ENCODE measurements at regions not wholly inside any gene's neighbourhood (a gene's known extent, or its start where the extent isn't known, plus 50 kb on each side); places are given as distances from the start of the nearest gene placed in this dataset.

- Mint-ChIP-seq H3K4me3 (no peak overlapping the region), H3K27me3 (peaks cover 7% of the 10 kb centered on the region), H3K27ac (no peak overlapping the region), H3K4me1 (no peaks in the 10 kb centered on the region), H3K36me3 (no peaks in the 10 kb centered on the region), H3K9me3 (no peaks in the 10 kb centered on the region)
- DNase-seq (ENCODE audit: low spot score in 2 of 2) (no peak), ATAC-seq (ENCODE audit: low read depth) (no peak)
Observed at GRCh38 chr12:124170760-124171159, 124.1 kb upstream of the RFLNA start.

GRCh38 chr12:124171231-124171979, 123.5 kb upstream of the RFLNA start:
- no peaks in the 10 kb centered on the region for H3K4me1 Mint-ChIP-seq
- no peaks in the 10 kb centered on the region for H3K9me3 Mint-ChIP-seq
- no peaks in the 10 kb centered on the region for H3K36me3 Mint-ChIP-seq
- no peak for ATAC-seq (ENCODE audit: low read depth)
- H3K27ac Mint-ChIP-seq = no peak overlapping the region
- DNase-seq (ENCODE audit: low spot score in 2 of 2) = no peak
- peaks cover 7% of the 10 kb centered on the region for H3K27me3 Mint-ChIP-seq
- no peak overlapping the region for H3K4me3 Mint-ChIP-seq

GRCh38 chr12:124172636-124173035, 122.3 kb upstream of the RFLNA start:
- no peak for DNase-seq (ENCODE audit: low spot score in 2 of 2)
- Mint-ChIP-seq H3K9me3 (no peaks in the 10 kb centered on the region), H3K36me3 (no peaks in the 10 kb centered on the region), H3K4me1 (no peaks in the 10 kb centered on the region), H3K27ac (no peak overlapping the region), H3K27me3 (peaks cover 7% of the 10 kb centered on the region), H3K4me3 (no peak overlapping the region)
- ATAC-seq (ENCODE audit: low read depth) = no peak

- Mint-ChIP-seq H3K27ac (no peak overlapping the region), H3K27me3 (peaks cover 6% of the 10 kb centered on the region), H3K9me3 (no peaks in the 10 kb centered on the region), H3K4me1 (no peaks in the 10 kb centered on the region), H3K4me3 (no peak overlapping the region), H3K36me3 (no peaks in the 10 kb centered on the region)
- ATAC-seq (ENCODE audit: low read depth) (no peak), DNase-seq (ENCODE audit: low spot score in 2 of 2) (no peak)
Observed at GRCh38 chr12:124173692-124174091, 121.2 kb upstream of the RFLNA start.

GRCh38 chr12:124174451-124175348, 120.2 kb upstream of the RFLNA start:
- DNase-seq (ENCODE audit: low spot score in 2 of 2) (no peak), ATAC-seq (ENCODE audit: low read depth) (no peak)
- Mint-ChIP-seq H3K36me3 (no peaks in the 10 kb centered on the region), H3K27me3 (peaks cover 10% of the 10 kb centered on the region), H3K9me3 (no peaks in the 10 kb centered on the region), H3K4me3 (no peak overlapping the region), H3K27ac (no peak overlapping the region), H3K4me1 (no peaks in the 10 kb centered on the region)

GRCh38 chr12:124175704-124176103, 119.2 kb upstream of the RFLNA start:
- H3K9me3 Mint-ChIP-seq = no peaks in the 10 kb centered on the region
- H3K4me3 Mint-ChIP-seq = no peak overlapping the region
- DNase-seq (ENCODE audit: low spot score in 2 of 2) (no peak), ATAC-seq (ENCODE audit: low read depth) (no peak)
- H3K4me1 Mint-ChIP-seq = no peaks in the 10 kb centered on the region
- no peak overlapping the region for H3K27ac Mint-ChIP-seq
- peaks cover 11% of the 10 kb centered on the region for H3K27me3 Mint-ChIP-seq
- H3K36me3 Mint-ChIP-seq = no peaks in the 10 kb centered on the region

DNA sequence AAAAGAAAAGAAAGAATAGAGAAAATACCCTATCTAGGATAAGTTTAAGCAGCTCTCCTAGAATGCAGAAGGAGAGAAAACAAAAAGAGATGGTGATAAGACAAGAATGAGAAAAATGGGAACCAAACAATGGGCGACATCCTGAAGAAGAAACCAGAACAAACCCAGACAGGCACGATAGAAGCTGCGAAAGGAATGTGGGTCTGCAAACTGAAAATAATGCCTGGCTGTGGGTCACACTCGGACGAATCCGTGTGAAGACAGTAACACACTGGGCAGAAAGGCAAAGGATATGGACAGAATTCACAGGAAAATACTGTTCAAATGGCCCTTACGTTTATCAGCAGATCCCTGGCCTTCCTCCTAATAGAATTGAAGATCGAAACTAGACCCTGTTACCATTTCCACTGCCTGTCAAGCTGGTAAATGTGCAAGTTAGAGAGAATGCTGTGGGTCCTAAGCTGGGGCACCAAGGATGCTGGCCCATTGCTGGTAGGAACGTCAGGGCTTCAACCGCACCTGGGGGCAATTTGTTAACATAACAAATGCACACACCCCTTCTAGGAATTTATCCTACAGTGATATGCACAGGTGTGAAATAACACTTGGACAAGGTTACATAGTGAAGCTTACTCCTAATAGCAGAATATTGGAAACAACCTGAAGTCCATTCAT, 117.5 kb upstream of the RFLNA start:
- H3K36me3 Mint-ChIP-seq = no peaks in the 10 kb centered on the region
- no peak overlapping the region for H3K4me3 Mint-ChIP-seq
- H3K27ac Mint-ChIP-seq = no peak overlapping the region
- peaks cover 8% of the 10 kb centered on the region for H3K27me3 Mint-ChIP-seq
- no peaks in the 10 kb centered on the region for H3K9me3 Mint-ChIP-seq
- no peaks in the 10 kb centered on the region for H3K4me1 Mint-ChIP-seq
- ATAC-seq (ENCODE audit: low read depth) (no peak), DNase-seq (ENCODE audit: low spot score in 2 of 2) (no peak)

DNA sequence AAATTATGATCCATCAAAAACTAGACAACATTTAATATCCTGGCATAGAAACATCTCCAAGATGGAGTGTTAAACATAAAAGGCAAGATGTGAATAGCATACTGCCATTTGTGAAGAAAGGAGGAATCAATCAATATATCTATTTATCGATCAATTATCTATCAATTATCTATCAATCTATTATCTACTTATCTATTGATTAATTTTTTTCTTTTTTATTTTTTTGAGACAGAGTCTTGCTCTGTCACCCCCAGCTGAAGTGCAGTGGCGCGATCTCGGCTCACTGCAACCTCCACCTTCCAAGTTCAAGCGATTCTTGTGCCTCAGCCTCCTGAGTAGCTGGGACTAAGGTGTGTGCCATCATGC, 117.0 kb upstream of the RFLNA start:
- Mint-ChIP-seq H3K36me3 (no peaks in the 10 kb centered on the region), H3K27me3 (peaks cover 7% of the 10 kb centered on the region), H3K9me3 (no peaks in the 10 kb centered on the region), H3K4me1 (no peaks in the 10 kb centered on the region), H3K4me3 (no peak overlapping the region), H3K27ac (no peak overlapping the region)
- DNase-seq (ENCODE audit: low spot score in 2 of 2) (no peak), ATAC-seq (ENCODE audit: low read depth) (no peak)

GRCh38 chr12:124179936-124180607, 114.8 kb upstream of the RFLNA start:
- no peak for DNase-seq (ENCODE audit: low spot score in 2 of 2)
- H3K4me3 Mint-ChIP-seq = no peak overlapping the region

GRCh38 chr12:124183172-124183571, 111.7 kb upstream of the RFLNA start:
- no peak for ATAC-seq (ENCODE audit: low read depth)
- H3K4me1 Mint-ChIP-seq = peaks cover 2% of the 10 kb centered on the region
- no peaks in the 10 kb centered on the region for H3K36me3 Mint-ChIP-seq
- H3K4me3 Mint-ChIP-seq = no peak overlapping the region
- no peak overlapping the region for H3K27ac Mint-ChIP-seq
- no peak for DNase-seq (ENCODE audit: low spot score in 2 of 2)
- no peaks in the 10 kb centered on the region for H3K9me3 Mint-ChIP-seq
- H3K27me3 Mint-ChIP-seq = peaks cover 8% of the 10 kb centered on the region

More at GRCh38 chr12:124179936-124180607, 114.8 kb upstream of the RFLNA start:
- H3K36me3 Mint-ChIP-seq = no peaks in the 10 kb centered on the region
- H3K9me3 Mint-ChIP-seq = no peaks in the 10 kb centered on the region
- H3K27me3 Mint-ChIP-seq = peaks cover 7% of the 10 kb centered on the region
- no peaks in the 10 kb centered on the region for H3K4me1 Mint-ChIP-seq
- no peak overlapping the region for H3K27ac Mint-ChIP-seq
- ATAC-seq (ENCODE audit: low read depth) = no peak

DNA sequence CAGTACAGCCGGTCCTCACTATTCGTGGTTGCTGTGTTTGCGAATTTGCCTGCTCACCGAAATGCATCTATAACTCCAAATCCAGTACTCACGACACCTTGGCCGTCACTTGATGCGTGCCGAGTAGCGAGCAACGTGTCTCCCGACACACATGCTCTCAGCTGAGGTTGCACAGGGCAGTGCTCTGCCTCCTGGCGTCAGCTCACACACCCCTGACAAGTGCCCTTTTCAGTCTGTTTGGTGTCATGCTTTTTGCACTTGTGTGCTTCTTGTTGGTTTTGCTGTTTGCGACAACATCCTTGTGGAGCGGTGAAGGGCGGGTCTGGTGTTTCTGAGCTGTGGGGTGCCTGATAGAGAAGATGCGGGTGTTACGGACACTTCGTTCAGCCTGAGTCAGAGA, 110.4 kb upstream of the RFLNA start:
- no peak for ATAC-seq (ENCODE audit: low read depth)
- Mint-ChIP-seq H3K4me3 (no peak overlapping the region), H3K36me3 (no peaks in the 10 kb centered on the region), H3K27me3 (peaks cover 4% of the 10 kb centered on the region), H3K4me1 (peaks cover 2% of the 10 kb centered on the region), H3K27ac (no peak overlapping the region), H3K9me3 (no peaks in the 10 kb centered on the region)
- DNase-seq (ENCODE audit: low spot score in 2 of 2) = no peak

- no peaks in the 10 kb centered on the region for H3K36me3 Mint-ChIP-seq
- DNase-seq (ENCODE audit: low spot score in 2 of 2) (no peak), ATAC-seq (ENCODE audit: low read depth) (no peak)
- H3K27ac Mint-ChIP-seq = no peak overlapping the region
- H3K9me3 Mint-ChIP-seq = no peaks in the 10 kb centered on the region
- H3K4me1 Mint-ChIP-seq = peaks cover 2% of the 10 kb centered on the region
- no peak overlapping the region for H3K4me3 Mint-ChIP-seq
- H3K27me3 Mint-ChIP-seq = peaks cover 5% of the 10 kb centered on the region
Observed at GRCh38 chr12:124185971-124186686, 108.8 kb upstream of the RFLNA start.

- Mint-ChIP-seq H3K9me3 (no peaks in the 10 kb centered on the region), H3K36me3 (no peaks in the 10 kb centered on the region), H3K4me1 (peaks cover 2% of the 10 kb centered on the region), H3K4me3 (no peak overlapping the region), H3K27ac (no peak overlapping the region), H3K27me3 (peaks cover 9% of the 10 kb centered on the region)
- ATAC-seq (ENCODE audit: low read depth) (no peak), DNase-seq (ENCODE audit: low spot score in 2 of 2) (no peak)
Observed at GRCh38 chr12:124188084-124188483, 106.8 kb upstream of the RFLNA start.

Data from memory B cell (primary cell).